Inferior parietal cortex (tissue), 1 donor: ENCODE measurements at regions not wholly inside any gene's neighbourhood (a gene's known extent, or its start where the extent isn't known, plus 50 kb on each side); places are given as distances from the start of the nearest gene placed in this dataset.

Experiments
- DNase-seq: peaks from one replicate; pipeline ENCODE4 v3.0.0-alpha.2; 2016; ENCODE audit errors: extremely low spot score

DNA sequence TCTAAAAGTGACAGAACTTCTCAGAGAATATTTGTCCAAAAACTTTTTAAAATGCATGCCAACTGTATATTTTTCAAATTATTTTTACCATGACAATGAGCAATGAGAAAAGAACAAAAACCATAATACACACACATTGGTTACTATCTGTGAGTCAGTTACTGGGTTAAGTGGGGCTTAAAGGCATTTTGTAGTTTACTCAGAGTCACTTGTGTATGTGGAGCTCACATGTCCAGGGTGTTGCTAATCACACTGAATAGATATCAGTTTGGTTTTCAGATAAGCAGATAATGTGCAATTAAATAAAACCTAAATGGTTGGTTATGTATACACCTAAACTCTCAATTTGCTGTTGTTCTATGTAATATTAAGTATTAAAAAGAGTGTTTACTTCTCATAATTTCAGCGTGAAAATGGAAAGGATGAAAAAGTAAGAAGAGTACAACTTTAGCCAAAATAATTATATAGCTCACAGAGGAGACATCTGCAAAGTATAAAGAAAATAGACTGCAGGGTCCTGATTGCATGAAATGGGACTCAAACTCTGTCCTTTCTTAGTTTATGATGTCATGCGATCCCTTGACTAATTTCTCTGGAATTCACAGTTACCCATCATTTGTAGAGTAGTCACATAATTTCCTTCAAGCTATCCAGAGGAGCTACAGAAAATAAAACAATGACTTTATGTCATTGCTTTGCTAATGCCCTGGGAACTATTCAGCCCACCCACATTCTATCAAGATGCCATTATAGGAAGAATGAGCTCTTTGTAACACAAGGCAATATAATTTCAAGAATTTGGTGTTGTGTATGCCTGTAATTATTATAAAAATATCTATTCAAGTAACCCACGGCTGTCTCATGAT lies 388.0 kb upstream of the ZNF608 start:
- no peak for DNase-seq

DNA sequence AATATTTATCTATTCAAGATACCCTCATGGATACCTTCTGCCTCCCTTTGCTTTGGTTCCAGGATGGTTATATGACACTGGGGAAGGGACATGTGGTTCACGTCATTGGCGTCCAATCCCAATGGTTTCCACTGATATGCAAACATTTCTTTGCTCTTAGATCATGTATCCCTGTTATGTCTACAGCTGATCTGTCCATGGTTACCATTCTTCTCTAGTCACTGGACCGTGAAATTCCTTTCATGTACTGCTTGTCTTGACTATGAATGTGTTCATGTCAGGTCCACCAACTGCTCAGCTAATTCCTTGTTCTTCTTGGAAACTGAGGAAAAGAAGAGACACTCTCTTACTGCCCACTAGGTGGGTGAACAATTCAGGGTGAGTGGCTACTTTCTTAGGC lies 391.1 kb upstream of the ZNF608 start:
- no peak for DNase-seq

GRCh38 chr5:125138266-125138665 lies 391.8 kb upstream of the ZNF608 start:
- DNase-seq = no peak

- no peak for DNase-seq
These were observed 393.2 kb upstream of the ZNF608 start for GRCh38 chr5:125139590-125139989.

DNA sequence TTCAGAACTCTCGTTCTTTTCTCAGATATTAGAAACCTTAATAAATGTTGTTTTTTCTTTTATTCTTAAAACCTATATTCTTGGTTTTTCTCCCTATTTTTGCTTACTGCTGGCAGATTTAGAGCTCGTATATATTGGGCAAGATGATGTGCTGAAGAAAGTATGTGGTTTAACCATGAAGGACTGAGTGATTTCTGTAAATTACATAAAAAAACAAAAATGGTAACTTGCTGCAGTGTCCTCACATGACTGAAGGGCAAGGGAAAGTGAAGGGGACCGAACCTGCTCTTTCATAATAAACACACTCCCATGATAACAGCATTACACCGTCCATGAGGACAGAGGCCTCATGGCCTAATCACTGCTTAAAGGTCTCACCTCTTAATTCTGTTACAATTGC lies 393.8 kb upstream of the ZNF608 start:
- no peak for DNase-seq

- no peak for DNase-seq
These were observed 394.4 kb upstream of the ZNF608 start for GRCh38 chr5:125140855-125141254.

DNA sequence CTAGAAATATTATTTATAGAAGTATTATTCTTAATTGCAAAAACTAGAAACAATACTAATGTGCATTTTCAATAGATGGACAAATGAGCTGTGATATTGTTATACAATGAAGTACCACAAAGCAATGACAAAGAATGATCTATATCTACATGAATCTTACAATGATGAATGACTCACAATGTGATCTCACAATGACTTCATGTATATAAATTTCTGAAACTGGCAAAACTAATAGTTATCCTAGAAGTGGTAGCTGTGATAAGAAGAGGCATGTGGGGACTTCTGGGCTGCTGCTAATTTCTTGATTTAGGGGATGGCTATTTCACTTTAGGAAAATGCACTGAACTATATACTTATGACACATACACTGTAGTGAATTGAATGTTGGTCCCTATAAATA lies 396.0 kb upstream of the ZNF608 start:
- DNase-seq = no peak

DNA sequence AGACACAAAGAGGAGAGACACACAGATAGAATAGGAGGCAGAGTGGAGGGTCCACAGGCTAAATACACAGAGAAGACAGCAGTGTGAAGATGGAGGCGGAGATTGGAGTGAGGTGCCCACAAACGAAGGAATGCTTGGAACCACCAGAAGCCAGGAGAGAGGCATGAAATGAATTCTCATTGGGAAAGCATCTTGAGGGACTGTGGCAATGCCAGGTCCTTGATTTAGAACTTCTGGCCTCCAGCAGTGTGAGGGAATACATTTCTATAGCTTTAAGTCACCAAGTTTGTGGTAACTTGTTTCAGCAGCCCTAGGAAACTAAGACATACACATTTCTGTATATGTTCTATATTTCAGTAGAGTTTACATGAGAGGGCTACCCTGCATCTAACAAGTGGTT lies 396.6 kb upstream of the ZNF608 start:
- DNase-seq = no peak

- no peak for DNase-seq
These were observed 401.6 kb upstream of the ZNF608 start for GRCh38 chr5:125148076-125148475.

- no peak for DNase-seq
These were observed 402.3 kb upstream of the ZNF608 start for GRCh38 chr5:125148706-125149105.

GRCh38 chr5:125149110-125149509 lies 402.7 kb upstream of the ZNF608 start:
- DNase-seq = no peak

GRCh38 chr5:125149527-125149926 lies 403.1 kb upstream of the ZNF608 start:
- DNase-seq = no peak

GRCh38 chr5:125150041-125150669 lies 403.7 kb upstream of the ZNF608 start:
- no peak for DNase-seq

- no peak for DNase-seq
These were observed 404.9 kb upstream of the ZNF608 start for GRCh38 chr5:125151150-125151900.

DNA sequence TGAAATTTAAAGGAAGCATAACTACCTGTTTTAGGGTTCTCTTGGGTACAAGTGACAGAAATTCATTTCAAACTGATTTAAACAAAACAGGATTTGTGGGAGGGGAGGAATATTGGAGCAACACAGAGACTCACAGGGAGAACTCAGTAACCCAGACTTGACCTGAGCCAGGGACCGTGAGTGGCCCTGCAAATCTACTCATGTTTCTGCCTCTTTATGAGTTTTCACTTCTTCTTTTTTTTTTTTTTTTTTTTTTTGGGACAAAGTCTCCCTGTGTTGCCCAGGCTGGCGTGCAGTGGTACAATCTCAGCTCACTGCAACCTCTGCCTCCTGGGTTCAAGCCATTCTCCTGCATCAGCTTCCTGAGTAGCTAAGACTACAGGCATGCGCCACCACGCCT lies 405.6 kb upstream of the ZNF608 start:
- DNase-seq = no peak

DNA sequence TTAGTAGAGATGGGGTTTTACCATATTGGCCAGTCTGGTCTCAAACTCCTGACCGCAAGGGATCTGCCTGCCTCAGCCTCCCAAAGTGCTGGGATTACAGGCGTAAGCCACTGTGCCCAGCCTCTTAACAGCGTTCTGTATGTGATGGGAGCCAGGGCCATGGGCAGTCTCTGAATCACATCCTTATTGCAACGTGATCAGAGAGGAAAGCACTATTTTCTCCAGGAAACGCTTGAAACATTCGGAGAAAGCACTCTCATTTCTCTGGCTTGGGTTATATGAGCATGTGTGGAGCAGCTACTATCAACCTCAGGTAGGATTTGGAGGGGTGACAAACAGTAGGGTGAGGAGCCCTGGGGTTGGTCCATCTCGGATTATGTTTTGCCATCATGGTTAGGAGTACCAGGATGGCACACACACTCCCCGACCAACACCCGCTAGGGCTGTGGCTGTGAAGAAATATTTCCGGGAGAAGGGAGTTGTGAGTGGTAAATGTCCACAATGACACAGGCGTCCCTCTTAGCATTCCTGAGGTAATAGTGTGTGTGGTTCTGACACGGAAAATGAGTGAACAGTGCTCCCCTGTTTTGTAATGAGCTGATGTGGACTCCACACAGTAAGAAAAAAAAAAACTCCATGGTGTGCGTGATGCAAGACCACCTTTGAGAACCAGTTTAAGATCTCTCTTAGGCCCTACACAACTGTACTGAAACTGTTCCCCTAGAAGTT lies 406.2 kb upstream of the ZNF608 start:
- no peak for DNase-seq

GRCh38 chr5:125153231-125153630 lies 406.8 kb upstream of the ZNF608 start:
- no peak for DNase-seq

GRCh38 chr5:125154301-125155110 lies 408.1 kb upstream of the ZNF608 start:
- DNase-seq = no peak

DNA sequence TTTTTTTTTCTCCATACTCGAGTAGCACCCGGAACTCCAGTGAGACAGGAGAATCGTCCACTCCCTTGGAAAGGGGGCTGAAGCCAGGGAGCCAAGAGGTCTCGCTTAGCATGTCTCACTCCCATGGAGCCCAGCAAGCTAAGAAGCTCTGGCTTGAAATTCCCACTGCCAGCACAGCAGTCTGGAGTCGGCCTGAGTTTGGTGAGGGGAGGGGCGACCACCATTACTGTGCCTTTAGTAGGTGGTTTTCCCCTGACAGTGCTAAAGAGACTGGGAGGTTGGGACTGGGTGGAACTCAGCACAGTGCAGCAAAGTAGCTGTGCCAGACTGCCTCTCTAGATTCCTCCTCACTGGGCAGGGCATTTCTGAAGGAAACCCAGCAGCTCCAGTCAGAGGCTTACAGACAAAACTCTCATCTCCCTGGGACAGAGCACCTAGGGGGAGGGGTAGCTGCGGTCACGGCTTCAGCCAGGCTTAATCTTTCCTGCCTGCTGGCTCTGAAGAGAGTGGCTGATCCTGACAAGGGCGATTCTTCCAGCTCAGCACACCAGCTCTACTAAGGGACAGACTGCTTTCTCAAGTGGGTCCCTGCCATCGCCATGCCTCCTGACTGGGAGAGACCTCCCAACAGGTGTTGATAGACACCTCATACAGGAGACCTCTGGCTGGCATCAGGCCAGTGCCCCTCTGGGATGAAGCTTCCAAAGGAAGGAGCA lies 414.5 kb upstream of the ZNF608 start:
- no peak for DNase-seq

- DNase-seq = no peak
These were observed 416.3 kb upstream of the ZNF608 start for GRCh38 chr5:125162714-125163113.
